Mucosa of stomach (tissue), 1 donor: ENCODE measurements at regions not wholly inside any gene's neighbourhood (a gene's known extent, or its start where the extent isn't known, plus 50 kb on each side); places are given as distances from the start of the nearest gene placed in this dataset.
"Not testable (repeated sequence)": the region's sequence is repeated elsewhere in the genome, so short reads cannot be mapped to it uniquely, and the experiment has no call there.

Experiments used
- H3K27me3 ChIP-seq: one replicate; pipeline ENCODE4 v1.7.0; 2013; ENCODE audit warnings: mild to moderate bottlenecking, low read length; ENCODE audit not compliant: control insufficient read depth, insufficient read depth
- H3K36me3 ChIP-seq: one replicate; pipeline ENCODE4 v1.7.0; 2013; ENCODE audit warnings: low read length; ENCODE audit not compliant: control insufficient read depth, insufficient read depth
- H3K4me1 ChIP-seq: one replicate; pipeline ENCODE4 v1.7.0; 2013; ENCODE audit warnings: mild to moderate bottlenecking, low read length; ENCODE audit not compliant: control insufficient read depth, insufficient read depth
- H3K4me3 ChIP-seq: one replicate; pipeline ENCODE4 v1.7.0; 2013; ENCODE audit warnings: low read length
- H3K9ac ChIP-seq: one replicate; pipeline ENCODE4 v1.7.0; 2013; ENCODE audit warnings: mild to moderate bottlenecking, low read length, moderate library complexity
- H3K9me3 ChIP-seq: one replicate; pipeline ENCODE4 v1.7.0; 2013; ENCODE audit warnings: mild to moderate bottlenecking, low read length, moderate library complexity; ENCODE audit not compliant: control insufficient read depth
- donor health status: Pancreatic carcinoma.

DNA sequence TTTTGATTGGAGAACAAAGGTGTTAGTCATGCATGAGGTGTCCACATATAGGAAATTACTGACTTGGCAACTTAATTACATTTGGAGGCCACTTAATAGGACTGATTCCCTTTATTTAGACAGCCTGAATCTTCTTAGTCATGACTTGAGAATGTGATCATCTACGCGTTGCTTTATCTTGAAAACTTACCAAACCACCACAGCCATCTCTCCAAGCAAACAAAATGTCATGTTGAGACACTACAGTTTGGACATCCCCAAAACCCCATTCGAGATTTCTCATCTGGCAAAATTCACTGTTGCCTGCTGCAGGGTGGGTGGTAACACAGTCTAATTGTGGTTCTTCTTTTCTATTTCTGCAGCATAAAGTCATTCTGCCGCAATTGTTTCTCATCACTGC, 176.5 kb upstream of the CDH5 start:
- Histone ChIP-seq H3K4me1 (no peaks in the 10 kb centered on the region), H3K4me3 (no peak overlapping the region), H3K36me3 (no peaks in the 10 kb centered on the region), H3K9me3 (no peaks in the 10 kb centered on the region), H3K9ac (no peak overlapping the region), H3K27me3 (no peaks in the 10 kb centered on the region)

DNA sequence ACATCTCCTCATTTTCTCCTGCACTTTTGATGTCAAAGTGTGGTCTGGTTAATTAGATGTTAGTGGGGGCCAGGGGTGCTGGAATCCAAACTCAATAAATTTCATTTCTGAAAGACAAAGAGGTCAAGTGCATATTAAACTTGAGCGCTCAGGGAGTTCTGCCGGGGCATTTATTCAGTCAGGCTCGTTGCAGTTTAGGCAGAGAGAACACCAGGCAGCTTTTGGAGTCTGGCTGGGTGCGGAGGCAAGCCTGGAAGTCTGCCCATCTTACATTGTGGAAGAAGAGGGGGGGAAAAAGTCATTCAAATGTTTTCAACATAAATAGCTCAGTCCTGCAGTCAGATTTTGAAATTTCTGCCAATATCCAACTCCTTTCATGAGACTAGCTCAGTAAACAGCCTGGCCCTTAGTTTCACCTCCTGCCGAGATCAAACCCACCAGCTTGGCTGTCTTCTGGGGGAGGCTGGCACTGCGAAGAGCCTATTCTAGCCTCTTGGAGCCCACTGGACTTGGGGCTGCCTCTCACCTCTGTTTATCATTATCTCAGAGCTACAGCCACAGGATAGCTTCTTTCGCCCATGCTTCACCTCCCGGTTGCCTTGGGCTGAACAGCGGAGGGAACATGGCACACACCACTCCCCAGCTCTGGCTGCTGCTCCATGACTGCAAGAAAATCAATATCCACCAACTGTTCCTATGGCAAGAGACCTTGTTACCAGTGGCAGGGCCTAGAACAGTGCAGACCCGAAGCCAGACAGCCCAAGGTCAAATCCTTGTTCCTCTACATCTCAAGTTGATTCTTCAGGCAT, 177.4 kb upstream of the CDH5 start:
- H3K36me3 ChIP-seq, result no peaks in the 10 kb centered on the region
- no peak overlapping the region for H3K9ac ChIP-seq
- no peaks in the 10 kb centered on the region for H3K9me3 ChIP-seq
- no peaks in the 10 kb centered on the region for H3K4me1 ChIP-seq
- H3K27me3 ChIP-seq, result no peaks in the 10 kb centered on the region
- H3K4me3 ChIP-seq, result no peak overlapping the region

DNA sequence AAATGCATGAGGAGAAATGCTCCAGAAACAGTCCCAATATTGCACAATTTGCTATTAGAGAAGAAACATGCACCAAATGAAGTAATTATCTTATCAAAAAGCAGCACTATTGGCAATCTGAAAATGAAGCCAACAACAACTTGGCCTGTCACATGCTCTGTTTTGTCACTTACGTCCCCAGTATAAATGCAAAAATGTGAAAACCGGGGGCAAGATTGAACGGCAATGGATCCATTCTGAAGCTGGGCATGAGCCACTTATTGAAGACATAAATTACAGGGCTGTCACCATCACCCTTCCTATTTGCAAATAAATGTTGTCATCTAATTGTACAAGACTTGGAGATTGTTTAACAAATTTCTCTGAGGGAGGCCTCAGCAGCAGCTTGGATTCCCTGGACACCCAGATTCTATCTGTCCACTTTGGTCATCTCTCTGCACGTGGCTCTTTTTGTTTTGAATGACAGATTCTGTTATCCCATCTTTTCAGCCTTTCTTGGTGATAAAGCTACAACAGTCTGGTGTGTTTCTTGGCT, 180.2 kb upstream of the CDH5 start:
- H3K9me3 ChIP-seq, result no peaks in the 10 kb centered on the region
- H3K9ac ChIP-seq, result no peak overlapping the region
- H3K4me3 ChIP-seq, result no peak overlapping the region
- H3K36me3 ChIP-seq, result no peaks in the 10 kb centered on the region
- H3K4me1 ChIP-seq, result no peaks in the 10 kb centered on the region
- H3K27me3 ChIP-seq, result no peaks in the 10 kb centered on the region

DNA sequence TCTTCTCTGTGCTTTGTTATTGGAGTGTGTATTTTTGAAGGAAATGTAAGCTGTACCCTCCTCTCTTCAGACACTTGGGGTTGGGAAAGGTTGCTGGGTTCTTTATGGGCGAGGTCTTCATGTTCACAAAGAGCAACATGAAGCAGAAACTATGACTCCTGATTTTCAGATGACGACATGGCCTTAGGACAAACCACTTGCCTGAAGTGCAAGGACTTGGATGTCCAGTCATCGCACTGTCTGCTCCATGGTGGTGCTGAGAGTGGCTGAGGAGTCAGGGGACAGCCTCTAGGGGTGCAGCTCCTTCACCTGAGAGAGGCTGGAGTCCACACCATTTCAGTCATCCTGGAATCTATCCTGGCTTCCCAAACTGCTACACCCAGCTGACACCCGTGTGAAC, 183.9 kb upstream of the CDH5 start:
- Histone ChIP-seq H3K9ac (no peak overlapping the region), H3K4me3 (no peak overlapping the region), H3K4me1 (no peaks in the 10 kb centered on the region), H3K27me3 (no peaks in the 10 kb centered on the region), H3K36me3 (no peaks in the 10 kb centered on the region), H3K9me3 (no peaks in the 10 kb centered on the region)

DNA sequence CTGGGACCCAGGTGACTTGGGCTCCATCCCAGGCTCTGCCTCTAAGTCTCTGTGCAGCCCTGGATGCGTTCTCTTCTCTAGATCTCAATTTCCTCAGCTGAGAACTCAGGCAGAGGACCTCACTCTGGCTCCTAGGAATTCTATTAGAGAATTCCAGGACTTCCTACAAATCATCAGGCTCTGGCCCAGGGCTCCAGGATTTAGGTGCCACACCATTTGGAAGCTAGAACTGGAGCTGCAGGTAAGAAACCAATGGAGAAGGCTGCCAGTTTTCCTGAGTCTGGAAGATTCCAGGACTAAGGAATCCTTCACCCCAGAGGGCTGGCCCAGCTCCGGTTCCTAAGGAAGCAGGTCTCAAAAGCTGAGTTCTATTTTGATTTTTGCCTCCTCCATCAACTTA, 189.8 kb upstream of the CDH5 start:
- H3K4me1 ChIP-seq, result no peaks in the 10 kb centered on the region
- H3K36me3 ChIP-seq, result no peaks in the 10 kb centered on the region
- H3K27me3 ChIP-seq, result no peaks in the 10 kb centered on the region
- no peak overlapping the region for H3K9ac ChIP-seq
- H3K4me3 ChIP-seq, result no peak overlapping the region
- no peaks in the 10 kb centered on the region for H3K9me3 ChIP-seq

DNA sequence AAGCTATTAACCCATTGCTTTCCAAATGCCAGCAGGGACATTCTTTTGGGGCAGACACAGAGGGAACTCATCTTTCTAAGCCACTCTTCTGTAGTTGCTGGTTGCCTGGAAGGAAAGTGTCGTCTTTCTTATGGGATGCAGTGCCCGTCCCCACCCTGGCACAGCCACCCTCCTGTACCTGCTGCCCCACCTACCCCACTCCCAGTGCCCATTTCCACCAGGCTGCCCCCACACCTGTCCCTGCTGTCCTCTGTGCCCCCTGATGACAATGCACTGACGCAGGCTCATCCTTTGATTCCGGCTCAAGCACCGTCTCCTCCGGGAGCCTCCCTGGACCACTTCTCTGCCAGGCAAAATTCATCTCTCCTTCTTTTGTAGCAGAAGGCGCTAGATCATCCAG, 190.4 kb upstream of the CDH5 start:
- H3K27me3 ChIP-seq, result no peaks in the 10 kb centered on the region
- no peaks in the 10 kb centered on the region for H3K36me3 ChIP-seq
- H3K9ac ChIP-seq, result no peak overlapping the region
- no peaks in the 10 kb centered on the region for H3K4me1 ChIP-seq
- no peak overlapping the region for H3K4me3 ChIP-seq
- no peaks in the 10 kb centered on the region for H3K9me3 ChIP-seq

DNA sequence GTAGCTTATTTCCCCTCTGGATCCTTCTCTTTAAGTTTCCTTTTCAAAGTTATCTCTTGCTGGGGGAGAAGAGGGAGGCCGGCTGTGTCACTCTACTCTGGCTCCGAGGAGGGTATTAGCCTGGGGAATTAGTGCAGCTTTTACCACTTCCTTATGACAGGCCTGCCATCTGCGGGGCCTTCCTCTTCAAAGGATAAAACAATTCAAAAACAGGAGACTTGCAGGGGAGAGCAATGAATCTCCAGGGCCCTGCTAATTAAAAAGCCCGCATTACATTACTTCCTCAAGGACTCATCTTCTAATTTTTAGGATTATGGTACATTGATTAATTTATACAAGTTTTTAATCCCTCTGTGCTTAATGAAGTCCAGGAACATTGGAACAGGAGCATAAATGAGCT, 190.9 kb upstream of the CDH5 start:
- Histone ChIP-seq H3K27me3 (no peaks in the 10 kb centered on the region), H3K9me3 (no peaks in the 10 kb centered on the region), H3K4me3 (no peak overlapping the region)

DNA sequence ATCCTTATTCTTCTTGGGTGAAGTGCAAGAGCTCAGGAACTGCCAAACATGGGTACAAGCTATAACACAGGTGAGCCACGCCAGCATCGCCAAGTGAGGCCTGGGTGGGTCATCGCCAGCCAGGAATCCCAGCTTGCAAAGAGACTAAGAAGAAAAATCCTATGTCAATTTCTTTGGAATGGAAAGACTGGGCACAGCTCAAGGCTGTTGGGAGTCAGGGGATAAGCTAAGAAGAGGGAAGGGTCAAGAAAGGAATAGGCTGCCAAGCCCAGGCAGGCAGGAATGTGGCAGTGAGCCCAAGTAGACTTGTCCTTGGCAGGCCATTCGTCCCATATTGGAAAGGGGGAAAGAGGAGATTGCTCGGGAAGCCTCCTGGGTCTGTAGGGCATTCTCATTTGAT, 191.4 kb upstream of the CDH5 start:
- H3K27me3 ChIP-seq, result no peaks in the 10 kb centered on the region

More for the DNA sequence above, 190.9 kb upstream of the CDH5 start:
- Histone ChIP-seq H3K4me1 (no peaks in the 10 kb centered on the region), H3K9ac (no peak overlapping the region), H3K36me3 (no peaks in the 10 kb centered on the region)

DNA sequence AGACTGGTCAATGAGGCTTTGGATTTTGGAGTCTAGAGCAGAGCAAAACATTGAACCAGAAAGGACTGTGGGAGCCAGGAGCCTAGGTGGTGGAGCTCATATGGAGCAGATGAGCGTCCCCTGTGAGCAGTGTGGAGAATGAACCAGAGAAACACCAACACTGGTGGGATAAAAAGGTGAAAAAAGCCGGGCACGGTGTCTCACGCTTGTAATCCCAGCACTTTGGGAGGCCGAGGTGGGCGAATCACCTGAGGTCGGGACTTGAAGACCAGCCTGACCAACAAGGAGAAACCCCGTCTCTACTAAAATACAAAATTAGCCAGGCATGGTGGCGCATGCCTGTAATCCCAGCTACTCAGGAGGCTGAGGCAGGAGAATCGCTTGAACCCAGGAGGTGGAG, 192.7 kb upstream of the CDH5 start:
- not testable (repeated sequence) for H3K36me3 ChIP-seq, H3K9ac ChIP-seq, H3K4me1 ChIP-seq, H3K4me3 ChIP-seq, H3K27me3 ChIP-seq, H3K9me3 ChIP-seq

More for the DNA sequence above, 191.4 kb upstream of the CDH5 start:
- H3K36me3 ChIP-seq, result no peaks in the 10 kb centered on the region
- no peaks in the 10 kb centered on the region for H3K9me3 ChIP-seq
- H3K4me1 ChIP-seq, result no peaks in the 10 kb centered on the region
- H3K4me3 ChIP-seq, result no peak overlapping the region
- no peak overlapping the region for H3K9ac ChIP-seq

DNA sequence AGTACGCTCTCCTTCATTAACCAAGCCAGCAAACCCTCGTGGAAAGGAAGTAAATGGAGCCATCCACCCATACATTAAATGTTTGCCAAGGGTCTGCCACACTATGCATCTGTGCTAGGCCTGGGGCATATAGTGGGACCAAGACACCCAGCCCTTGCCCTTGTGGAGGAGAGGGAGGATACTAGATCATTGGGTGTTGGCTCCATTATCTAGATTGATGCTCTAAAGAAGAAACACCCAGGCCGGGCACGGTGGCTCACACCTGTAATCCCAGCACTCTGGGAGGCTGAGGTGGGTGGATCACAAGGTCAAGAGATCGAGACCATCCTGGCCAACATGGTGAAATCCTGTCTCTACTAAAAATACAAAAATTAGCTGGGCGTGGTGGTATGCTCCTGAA, 193.3 kb upstream of the CDH5 start:
- H3K36me3 ChIP-seq, H3K9ac ChIP-seq, H3K4me1 ChIP-seq, H3K4me3 ChIP-seq, H3K9me3 ChIP-seq, H3K27me3 ChIP-seq: not testable (repeated sequence)

DNA sequence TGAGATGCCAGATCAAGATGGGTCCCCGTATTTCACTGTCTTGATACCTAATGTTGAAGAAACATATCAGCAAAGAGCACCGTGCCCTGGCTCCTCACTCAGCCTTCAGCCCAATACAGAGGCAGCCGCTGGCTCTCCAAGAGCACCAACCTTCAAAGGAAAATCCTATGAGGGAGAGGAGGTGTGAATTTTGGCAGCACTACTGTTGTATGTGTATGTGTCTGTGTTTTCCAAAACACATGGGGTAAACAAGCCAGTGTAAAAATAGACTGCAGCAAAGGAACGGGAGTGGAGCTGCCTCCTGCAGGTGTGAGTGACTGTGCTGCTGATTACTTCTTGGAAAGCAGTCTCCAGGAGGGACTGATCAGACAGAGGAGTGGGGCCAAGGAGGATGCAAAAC, 194.0 kb upstream of the CDH5 start:
- H3K4me1 ChIP-seq, result no peaks in the 10 kb centered on the region
- no peaks in the 10 kb centered on the region for H3K36me3 ChIP-seq
- H3K9ac ChIP-seq, result no peak overlapping the region
- H3K9me3 ChIP-seq, result no peaks in the 10 kb centered on the region
- no peak overlapping the region for H3K4me3 ChIP-seq
- no peaks in the 10 kb centered on the region for H3K27me3 ChIP-seq

DNA sequence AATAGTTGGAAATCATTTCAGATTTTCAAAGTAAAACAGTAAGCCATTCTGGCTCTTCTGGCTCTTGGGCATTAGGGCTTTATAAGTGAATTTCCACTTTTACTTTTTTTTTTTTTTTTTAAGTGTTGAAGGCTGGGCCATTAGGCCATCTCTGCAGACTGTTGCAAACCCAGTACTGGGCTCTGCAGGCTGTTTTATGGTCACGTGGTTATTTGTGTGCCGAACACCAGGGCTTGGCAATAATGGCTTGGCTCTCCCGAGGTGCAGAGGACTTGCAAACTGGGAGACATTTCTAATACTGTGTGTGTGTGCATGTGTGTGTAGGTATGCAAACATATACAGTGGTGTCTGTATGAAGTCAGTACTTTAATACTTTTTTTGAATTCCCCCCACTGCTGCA, 194.9 kb upstream of the CDH5 start:
- Histone ChIP-seq H3K4me3 (no peak overlapping the region), H3K36me3 (no peaks in the 10 kb centered on the region), H3K27me3 (no peaks in the 10 kb centered on the region), H3K4me1 (no peaks in the 10 kb centered on the region), H3K9me3 (no peaks in the 10 kb centered on the region), H3K9ac (no peak overlapping the region)

DNA sequence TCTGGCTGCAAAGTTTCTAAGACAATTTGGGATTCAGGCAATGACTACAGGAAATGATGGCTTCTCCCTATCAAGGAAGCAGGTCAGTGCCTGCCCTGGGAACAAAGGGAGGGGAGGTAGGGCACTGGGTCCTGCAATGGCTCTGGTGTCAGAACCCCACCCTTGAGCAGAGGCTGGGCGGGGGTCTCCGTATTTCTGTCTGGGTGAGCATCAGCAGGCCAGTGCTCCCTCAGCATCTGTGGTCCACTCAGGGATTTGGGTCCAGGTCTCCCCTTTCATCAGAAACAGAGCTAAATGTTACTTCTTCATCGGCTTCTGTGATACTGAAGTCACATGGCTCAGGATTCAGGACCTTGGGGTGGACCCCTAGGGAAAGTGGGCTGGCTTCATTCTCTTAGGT, 195.5 kb upstream of the CDH5 start:
- H3K27me3 ChIP-seq, result no peaks in the 10 kb centered on the region
- no peak overlapping the region for H3K4me3 ChIP-seq
- no peaks in the 10 kb centered on the region for H3K36me3 ChIP-seq
- H3K9me3 ChIP-seq, result no peaks in the 10 kb centered on the region
- no peaks in the 10 kb centered on the region for H3K4me1 ChIP-seq
- H3K9ac ChIP-seq, result no peak overlapping the region
